ENCODE measurements at regions not wholly inside any gene's neighbourhood (a gene's known extent, or its start where the extent isn't known, plus 50 kb on each side); places are given as distances from the start of the nearest gene placed in this dataset.

DNA sequence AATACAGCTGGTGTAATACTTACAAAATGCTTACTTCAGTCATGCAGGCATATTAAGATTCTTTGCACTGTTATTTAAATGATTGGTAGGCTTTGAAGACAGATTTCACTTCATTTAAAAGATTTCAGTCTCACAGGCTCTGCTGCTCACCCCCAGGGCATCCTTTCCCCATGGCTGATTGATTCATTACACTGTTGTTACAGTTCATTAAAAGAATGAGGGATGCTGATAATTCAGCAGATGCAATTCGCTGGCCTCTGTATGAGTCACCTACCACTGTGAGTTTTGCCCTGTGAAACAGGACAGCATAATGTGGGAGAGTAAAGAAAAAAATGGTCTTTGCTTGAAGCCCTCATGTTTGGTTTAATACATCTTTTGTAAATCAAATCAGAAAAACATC is 246.9 kb downstream of the CYLC2 start:
- TF ChIP-seq ZFP36L1 (CRISPR knock-in tag; IDR thresholded peaks at IDR 0.05) (no peak), RBM39 (IDR thresholded peaks at IDR 0.05; ENCODE audit: low read depth, low read length, poor library complexity, severe bottlenecking) (no peak)
- TF ChIP-seq, protein P1, sequence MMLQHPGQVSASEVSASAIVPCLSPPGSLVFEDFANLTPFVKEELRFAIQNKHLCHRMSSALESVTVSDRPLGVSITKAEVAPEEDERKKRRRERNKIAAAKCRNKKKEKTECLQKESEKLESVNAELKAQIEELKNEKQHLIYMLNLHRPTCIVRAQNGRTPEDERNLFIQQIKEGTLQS (CRISPR knock-in tag; IDR thresholded peaks at IDR 0.05) = no peak
- TF ChIP-seq, protein P2, sequence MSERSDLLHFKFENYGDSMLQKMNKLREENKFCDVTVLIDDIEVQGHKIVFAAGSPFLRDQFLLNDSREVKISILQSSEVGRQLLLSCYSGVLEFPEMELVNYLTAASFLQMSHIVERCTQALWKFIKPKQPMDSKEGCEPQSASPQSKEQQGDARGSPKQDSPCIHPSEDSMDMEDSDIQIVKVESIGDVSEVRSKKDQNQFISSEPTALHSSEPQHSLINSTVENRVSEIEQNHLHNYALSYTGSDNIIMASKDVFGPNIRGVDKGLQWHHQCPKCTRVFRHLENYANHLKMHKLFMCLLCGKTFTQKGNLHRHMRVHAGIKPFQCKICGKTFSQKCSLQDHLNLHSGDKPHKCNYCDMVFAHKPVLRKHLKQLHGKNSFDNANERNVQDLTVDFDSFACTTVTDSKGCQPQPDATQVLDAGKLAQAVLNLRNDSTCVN (CRISPR knock-in tag; IDR thresholded peaks at IDR 0.05; ENCODE audit: borderline replicate concordance) = no peak
